ENCODE measurements at regions not wholly inside any gene's neighbourhood (a gene's known extent, or its start where the extent isn't known, plus 50 kb on each side); places are given as distances from the start of the nearest gene placed in this dataset.

- Mint-ChIP-seq H3K9me3 (ENCODE audit: unreplicated experiment) (no peaks in the 10 kb centered on the region), H3K27me3 (ENCODE audit: insufficient read depth, unreplicated experiment) (no peaks in the 10 kb centered on the region), H3K4me1 (ENCODE audit: low read depth, unreplicated experiment) (peaks cover 32% of the 10 kb centered on the region), H3K36me3 (ENCODE audit: insufficient read depth, unreplicated experiment) (peaks cover 6% of the 10 kb centered on the region), H3K27ac (ENCODE audit: unreplicated experiment) (peak overlapping the region; percentile 15), H3K4me3 (ENCODE audit: unreplicated experiment) (no peak overlapping the region)
- Histone ChIP-seq H3K4me1 (peaks cover 27% of the 10 kb centered on the region), H3K36me3 (ENCODE audit: control insufficient read depth, insufficient read depth, low read length) (no peaks in the 10 kb centered on the region), H3K9me3 (no peaks in the 10 kb centered on the region), H3K4me3 (ENCODE audit: low read depth, low read length) (no peak overlapping the region), H3K27me3 (replicated peaks; ENCODE audit: control insufficient read depth, insufficient read depth, low read length) (no peaks in the 10 kb centered on the region)
- no TSS peak for BruUV-seq (replicated peaks)
- TF ChIP-seq CTCF (IDR thresholded peaks at IDR 0.05; ENCODE audit: insufficient read depth in 1 of 2, low read depth in 1 of 2, low read length in 1 of 2, severe bottlenecking in 1 of 2, unreplicated experiment in 1 of 2) = no peak
- ChIA-PET POLR2A (no interaction called here), CTCF (no interaction called here)
- intact Hi-C loops (cut with micrococcal nuclease; ENCODE audit: unreplicated experiment) = no loop called here
- DNase-seq = no peak
These were observed 207.9 kb downstream of the GLI2 start for GRCh38 chr2:120943403-120944034.

GRCh38 chr2:120944575-120944974 is 208.9 kb downstream of the GLI2 start:
- BruUV-seq (replicated peaks) = no TSS peak
- H3K27me3 Mint-ChIP-seq (ENCODE audit: insufficient read depth, unreplicated experiment) = no peaks in the 10 kb centered on the region
- H3K9me3 Mint-ChIP-seq (ENCODE audit: unreplicated experiment) = no peaks in the 10 kb centered on the region
- no peak for TF ChIP-seq CTCF (IDR thresholded peaks at IDR 0.05; ENCODE audit: insufficient read depth in 1 of 2, low read depth in 1 of 2, low read length in 1 of 2, severe bottlenecking in 1 of 2, unreplicated experiment in 1 of 2)
- H3K36me3 Mint-ChIP-seq (ENCODE audit: insufficient read depth, unreplicated experiment) = peaks cover 6% of the 10 kb centered on the region
- no peak overlapping the region for H3K27ac Mint-ChIP-seq (ENCODE audit: unreplicated experiment)
- Histone ChIP-seq H3K27me3 (replicated peaks; ENCODE audit: control insufficient read depth, insufficient read depth, low read length) (no peaks in the 10 kb centered on the region), H3K4me1 (peaks cover 18% of the 10 kb centered on the region), H3K4me3 (ENCODE audit: low read depth, low read length) (no peak overlapping the region), H3K36me3 (ENCODE audit: control insufficient read depth, insufficient read depth, low read length) (no peaks in the 10 kb centered on the region), H3K9me3 (no peaks in the 10 kb centered on the region)
- no peak overlapping the region for H3K4me3 Mint-ChIP-seq (ENCODE audit: unreplicated experiment)
- intact Hi-C loops (cut with micrococcal nuclease; ENCODE audit: unreplicated experiment) = no loop called here
- peaks cover 24% of the 10 kb centered on the region for H3K4me1 Mint-ChIP-seq (ENCODE audit: low read depth, unreplicated experiment)
- no peak for DNase-seq
- ChIA-PET POLR2A (no interaction called here), CTCF (no interaction called here)

GRCh38 chr2:120945091-120945490 is 209.4 kb downstream of the GLI2 start:
- Histone ChIP-seq H3K36me3 (ENCODE audit: control insufficient read depth, insufficient read depth, low read length) (no peaks in the 10 kb centered on the region), H3K27me3 (replicated peaks; ENCODE audit: control insufficient read depth, insufficient read depth, low read length) (no peaks in the 10 kb centered on the region), H3K4me1 (peaks cover 13% of the 10 kb centered on the region), H3K4me3 (ENCODE audit: low read depth, low read length) (no peak overlapping the region), H3K9me3 (no peaks in the 10 kb centered on the region)
- DNase-seq = no peak
- POLR2A ChIA-PET = no interaction called here
- Mint-ChIP-seq H3K4me1 (ENCODE audit: low read depth, unreplicated experiment) (peaks cover 19% of the 10 kb centered on the region), H3K27ac (ENCODE audit: unreplicated experiment) (no peak overlapping the region), H3K9me3 (ENCODE audit: unreplicated experiment) (no peaks in the 10 kb centered on the region), H3K36me3 (ENCODE audit: insufficient read depth, unreplicated experiment) (peaks cover 6% of the 10 kb centered on the region), H3K4me3 (ENCODE audit: unreplicated experiment) (no peak overlapping the region), H3K27me3 (ENCODE audit: insufficient read depth, unreplicated experiment) (no peaks in the 10 kb centered on the region)
- CTCF ChIA-PET = no interaction called here
- intact Hi-C loops (cut with micrococcal nuclease; ENCODE audit: unreplicated experiment) = no loop called here
- TF ChIP-seq CTCF (IDR thresholded peaks at IDR 0.05; ENCODE audit: insufficient read depth in 1 of 2, low read depth in 1 of 2, low read length in 1 of 2, severe bottlenecking in 1 of 2, unreplicated experiment in 1 of 2) = no peak
- BruUV-seq (replicated peaks) = no TSS peak

Data from Caco-2 (cell line).